Psoas muscle (tissue), 7 donors: ENCODE measurements at regions not wholly inside any gene's neighbourhood (a gene's known extent, or its start where the extent isn't known, plus 50 kb on each side); places are given as distances from the start of the nearest gene placed in this dataset.

Experiments used
- ATAC-seq, 4 donors: fragments of 200-7000 bp; cut with Tn5 transposase; one replicate each; pipeline ENCODE4 v1.9.1; 2020; ENCODE audit warnings: moderate library complexity in 3 of 4, mild to moderate bottlenecking in 2 of 4
- DNase-seq, 2 donors: peaks; one replicate each; pipeline ENCODE4 v3.0.0-alpha.2; 2020
- H3K27ac ChIP-seq: fragments of 200-600 bp; one replicate; pipeline ENCODE4 v1.8.0; 2022
- H3K27me3 ChIP-seq, 3 donors: fragments of 200-600 bp in 1 of 3; one replicate each; pipeline versions ENCODE4 v1.6.1 to v1.8.0; 2013 to 2022; ENCODE audit warnings: low read length in 2 of 3, mild to moderate bottlenecking in 2 of 3, moderate library complexity in 1 of 3; ENCODE audit not compliant: insufficient read depth in 3 of 3
- H3K36me3 ChIP-seq, 2 donors: fragments of 200-600 bp in 1 of 2; one replicate each; pipeline versions ENCODE4 v1.6.1 to v1.8.0; 2013 to 2022; ENCODE audit warnings: low read depth in 1 of 2, mild to moderate bottlenecking in 1 of 2, moderate library complexity in 1 of 2; ENCODE audit not compliant: insufficient read depth in 1 of 2
- H3K4me1 ChIP-seq: fragments of 200-600 bp; one replicate; pipeline ENCODE4 v1.8.0; 2022
- H3K4me3 ChIP-seq: fragments of 200-600 bp; one replicate; pipeline ENCODE4 v1.8.0; 2022; ENCODE audit warnings: mild to moderate bottlenecking
- H3K9me3 ChIP-seq: fragments of 200-600 bp; one replicate; pipeline ENCODE4 v1.8.0; 2022
- WGBS, 3 donors: extraction: QIAGEN DNeasy Blood & Tissue Kit; methylation state at CpG; one replicate each; pipeline versions ENCODE4 v1.1.6 to v1.1.7; 2013; 5-methylcytosine and 5-hydroxymethylcytosine counted together
- intact Hi-C, 2 donors: fragments of 100-400 bp; cut with DNase I; formaldehyde crosslinking; loops; one replicate each; pipeline versions ENCODE4 v1.11.0 to v1.14.2; 2022
- TF ChIP-seq, protein P1 (sequence below): fragments of 200-600 bp; IDR thresholded peaks from one replicate; pipeline ENCODE4 v1.8.0; 2022; ENCODE audit warnings: antibody characterized with exemption
- donor health status: healthy with polysubstance abuse.
- donor health status: DM: no; HTN: no; CAD: no; lungs with moderate emphysema.
- donor health status: Bipolar disorder and iron deficiency.
- donor health status: healthy.
- donor health status: DM: yes; HTN: yes; CAD: no.
- donor health status: DM: no; HTN: no; CAD: no.
- donor health status: DM: yes; HTN: yes; CAD: no.

DNA sequence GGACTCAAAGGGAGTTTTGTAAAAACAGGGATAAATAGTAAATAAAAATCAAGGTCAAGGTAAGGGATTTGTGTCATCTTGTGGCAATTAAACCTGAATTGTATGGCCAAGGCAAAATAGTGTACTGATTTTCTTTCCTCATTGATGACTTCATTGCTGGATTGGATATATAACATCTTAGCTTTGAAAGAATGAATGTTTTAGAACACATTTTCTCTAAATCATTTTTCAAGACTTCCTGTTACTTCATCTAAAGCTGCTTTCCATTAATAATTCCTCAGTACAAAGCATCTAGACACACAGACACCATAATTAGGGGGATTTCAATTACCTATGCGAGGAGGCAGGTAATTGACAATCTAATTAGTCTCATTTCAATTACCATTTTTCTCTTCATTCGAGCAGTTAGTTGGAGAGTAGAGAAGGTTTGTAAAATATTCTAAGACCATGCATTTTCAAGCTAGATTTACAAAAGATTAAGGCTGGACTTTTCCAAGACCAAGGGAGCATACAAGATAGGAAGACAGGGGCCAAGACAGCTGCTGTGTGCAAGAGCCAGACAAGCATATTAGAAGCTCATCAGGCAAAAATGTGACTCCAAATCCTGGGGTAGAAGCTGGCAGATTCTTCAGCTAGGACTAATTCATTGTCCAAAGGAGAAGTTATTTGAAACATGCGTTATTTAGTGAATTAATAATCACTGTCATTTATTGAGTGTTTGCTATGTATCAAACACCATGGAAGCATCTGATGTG lies 253.6 kb downstream of the EPHA4 start:
- TF ChIP-seq, protein P1, sequence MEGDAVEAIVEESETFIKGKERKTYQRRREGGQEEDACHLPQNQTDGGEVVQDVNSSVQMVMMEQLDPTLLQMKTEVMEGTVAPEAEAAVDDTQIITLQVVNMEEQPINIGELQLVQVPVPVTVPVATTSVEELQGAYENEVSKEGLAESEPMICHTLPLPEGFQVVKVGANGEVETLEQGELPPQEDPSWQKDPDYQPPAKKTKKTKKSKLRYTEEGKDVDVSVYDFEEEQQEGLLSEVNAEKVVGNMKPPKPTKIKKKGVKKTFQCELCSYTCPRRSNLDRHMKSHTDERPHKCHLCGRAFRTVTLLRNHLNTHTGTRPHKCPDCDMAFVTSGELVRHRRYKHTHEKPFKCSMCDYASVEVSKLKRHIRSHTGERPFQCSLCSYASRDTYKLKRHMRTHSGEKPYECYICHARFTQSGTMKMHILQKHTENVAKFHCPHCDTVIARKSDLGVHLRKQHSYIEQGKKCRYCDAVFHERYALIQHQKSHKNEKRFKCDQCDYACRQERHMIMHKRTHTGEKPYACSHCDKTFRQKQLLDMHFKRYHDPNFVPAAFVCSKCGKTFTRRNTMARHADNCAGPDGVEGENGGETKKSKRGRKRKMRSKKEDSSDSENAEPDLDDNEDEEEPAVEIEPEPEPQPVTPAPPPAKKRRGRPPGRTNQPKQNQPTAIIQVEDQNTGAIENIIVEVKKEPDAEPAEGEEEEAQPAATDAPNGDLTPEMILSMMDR, result no peak
- no peak overlapping the region for H3K27ac ChIP-seq

DNA sequence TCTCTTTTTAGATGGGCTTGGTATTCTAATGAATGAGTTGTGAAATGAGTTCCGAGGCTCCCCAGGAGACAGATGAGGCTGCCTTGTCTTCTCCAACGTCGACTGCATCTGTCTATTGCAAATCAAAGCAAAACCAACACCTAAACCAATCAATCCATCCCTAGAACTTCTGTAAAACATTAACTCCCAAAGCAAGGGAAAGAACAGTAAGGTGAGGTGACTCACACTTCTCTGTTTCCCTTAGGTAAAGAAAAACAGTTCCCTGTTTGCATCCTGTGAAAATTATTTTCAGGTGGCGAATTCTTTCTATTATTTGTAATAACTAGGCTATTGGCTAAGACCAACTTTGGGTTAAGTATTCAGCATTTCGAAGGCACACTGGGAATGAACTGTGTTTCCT lies 249.4 kb downstream of the EPHA4 start:
- WGBS, 3 donors, result 67 to 78% (median 75%) methylated on average over 5 of the region's 5 CpGs
- no peak for DNase-seq
- no peaks in the 10 kb centered on the region for H3K4me1 ChIP-seq
- no peaks in the 10 kb centered on the region for H3K9me3 ChIP-seq
- no peaks in the 10 kb centered on the region for H3K27me3 ChIP-seq
- ATAC-seq, result no peak
- no peak overlapping the region for H3K27ac ChIP-seq
- no peak overlapping the region for H3K4me3 ChIP-seq
- TF ChIP-seq, protein P1, result no peak
- no peaks in the 10 kb centered on the region for H3K36me3 ChIP-seq
- intact Hi-C loops, result no loop called here

More for the DNA sequence above, 253.6 kb downstream of the EPHA4 start:
- no peaks in the 10 kb centered on the region for H3K9me3 ChIP-seq
- no peak for DNase-seq
- H3K4me3 ChIP-seq, result no peak overlapping the region
- no peaks in the 10 kb centered on the region for H3K36me3 ChIP-seq
- intact Hi-C loops, result no loop called here
- no peak for ATAC-seq
- H3K27me3 ChIP-seq, result no peaks in the 10 kb centered on the region
- H3K4me1 ChIP-seq, result no peaks in the 10 kb centered on the region
- 30 to 46% (median 33%) methylated on average over 3 of the region's 3 CpGs for WGBS, 3 donors

DNA sequence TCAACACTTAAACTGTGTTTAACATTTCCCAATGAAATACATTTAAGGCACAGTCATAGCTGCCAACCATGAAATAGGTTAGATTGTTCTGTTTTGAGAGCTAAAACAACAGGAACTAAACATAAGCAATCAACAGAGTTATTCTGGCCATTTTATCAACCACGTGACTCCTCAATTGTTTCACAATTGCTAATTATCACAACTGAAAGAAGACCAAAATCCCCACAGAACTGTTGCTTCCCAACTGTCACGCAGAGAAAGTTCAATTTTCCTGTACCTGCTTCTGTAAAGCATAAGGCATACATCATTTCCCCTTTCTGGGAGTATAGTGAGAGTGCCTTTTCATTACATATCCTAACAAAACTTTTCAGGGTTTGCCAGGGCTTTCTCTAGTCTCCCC lies 248.6 kb downstream of the EPHA4 start:
- 64 to 76% (median 69%) methylated on average over 2 of the region's 2 CpGs for WGBS, 3 donors
- H3K36me3 ChIP-seq, result no peaks in the 10 kb centered on the region
- ATAC-seq (no peak), DNase-seq (no peak)
- no peaks in the 10 kb centered on the region for H3K9me3 ChIP-seq
- intact Hi-C loops, result no loop called here
- no peaks in the 10 kb centered on the region for H3K4me1 ChIP-seq
- H3K27me3 ChIP-seq, result no peaks in the 10 kb centered on the region
- H3K4me3 ChIP-seq, result no peak overlapping the region
- TF ChIP-seq, protein P1, result no peak
- no peak overlapping the region for H3K27ac ChIP-seq

DNA sequence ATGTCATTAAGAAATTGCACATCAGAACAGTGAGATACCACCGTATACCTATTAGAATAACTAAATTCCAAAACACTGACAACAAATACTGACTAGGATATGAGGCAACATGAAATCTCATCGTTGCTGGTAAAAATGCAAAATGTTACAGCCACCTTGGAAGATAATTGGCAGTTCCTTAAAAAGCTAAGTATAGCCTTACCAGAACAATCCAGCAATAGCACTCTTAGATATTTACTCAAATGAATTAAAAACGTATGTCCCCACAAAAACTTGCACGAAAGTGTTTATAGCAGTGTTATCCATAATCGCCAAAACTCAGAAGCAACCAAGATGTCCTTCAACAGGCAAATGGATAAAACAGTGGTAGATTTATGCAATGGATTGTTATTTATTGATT lies 241.7 kb downstream of the EPHA4 start:
- no peak for DNase-seq
- intact Hi-C loops, result no loop called here
- WGBS, 3 donors, result 69 to 84% (median 73%) methylated on average over 5 of the region's 5 CpGs

More for the DNA sequence above, 241.7 kb downstream of the EPHA4 start:
- TF ChIP-seq, protein P1, result no peak
- Histone ChIP-seq H3K36me3 (no peaks in the 10 kb centered on the region), H3K9me3 (no peaks in the 10 kb centered on the region), H3K4me3 (no peak overlapping the region), H3K27ac (no peak overlapping the region), H3K27me3 (no peaks in the 10 kb centered on the region), H3K4me1 (no peaks in the 10 kb centered on the region)
- no peak for ATAC-seq
